ENCODE measurements at regions not wholly inside any gene's neighbourhood (a gene's known extent, or its start where the extent isn't known, plus 50 kb on each side); places are given as distances from the start of the nearest gene placed in this dataset.

GRCh38 chr2:109721135-109721534 is 73.0 kb upstream of the RGPD5 start:
- TF ChIP-seq, protein P1, sequence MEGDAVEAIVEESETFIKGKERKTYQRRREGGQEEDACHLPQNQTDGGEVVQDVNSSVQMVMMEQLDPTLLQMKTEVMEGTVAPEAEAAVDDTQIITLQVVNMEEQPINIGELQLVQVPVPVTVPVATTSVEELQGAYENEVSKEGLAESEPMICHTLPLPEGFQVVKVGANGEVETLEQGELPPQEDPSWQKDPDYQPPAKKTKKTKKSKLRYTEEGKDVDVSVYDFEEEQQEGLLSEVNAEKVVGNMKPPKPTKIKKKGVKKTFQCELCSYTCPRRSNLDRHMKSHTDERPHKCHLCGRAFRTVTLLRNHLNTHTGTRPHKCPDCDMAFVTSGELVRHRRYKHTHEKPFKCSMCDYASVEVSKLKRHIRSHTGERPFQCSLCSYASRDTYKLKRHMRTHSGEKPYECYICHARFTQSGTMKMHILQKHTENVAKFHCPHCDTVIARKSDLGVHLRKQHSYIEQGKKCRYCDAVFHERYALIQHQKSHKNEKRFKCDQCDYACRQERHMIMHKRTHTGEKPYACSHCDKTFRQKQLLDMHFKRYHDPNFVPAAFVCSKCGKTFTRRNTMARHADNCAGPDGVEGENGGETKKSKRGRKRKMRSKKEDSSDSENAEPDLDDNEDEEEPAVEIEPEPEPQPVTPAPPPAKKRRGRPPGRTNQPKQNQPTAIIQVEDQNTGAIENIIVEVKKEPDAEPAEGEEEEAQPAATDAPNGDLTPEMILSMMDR (IDR thresholded peaks at IDR 0.05): no peak
- no peak for TF ChIP-seq POLR2A (IDR thresholded peaks at IDR 0.05)

Data from lower leg skin (tissue), 3 donors.